Esophagus muscularis mucosa (tissue), 4 donors: ENCODE measurements at regions not wholly inside any gene's neighbourhood (a gene's known extent, or its start where the extent isn't known, plus 50 kb on each side); places are given as distances from the start of the nearest gene placed in this dataset.

Experiments
- DNase-seq: peaks from one replicate; pipeline ENCODE4 v3.0.0-alpha.2; 2017; ENCODE audit errors: extremely low spot score
- H3K27ac ChIP-seq, 4 donors: fragments of 200-600 bp; sonication (generic); replicated peaks in 1 of 4; 1 replicate in 3 of 4; 2 replicates in 1 of 4; pipeline ENCODE4 v1.5.1; 2016 to 2019; ENCODE audit warnings: mild to moderate bottlenecking in 1 of 4
- H3K27me3 ChIP-seq, 4 donors: fragments of 200-600 bp; sonication (generic); one replicate each; pipeline versions ENCODE4 v1.5.1 to v1.6.0; 2016 to 2019
- H3K36me3 ChIP-seq, 4 donors: fragments of 200-600 bp; sonication (generic); one replicate each; pipeline ENCODE4 v1.5.1; 2016 to 2019
- H3K4me1 ChIP-seq, 4 donors: fragments of 200-600 bp; sonication (generic); one replicate each; pipeline ENCODE4 v1.5.1; 2016 to 2019
- H3K4me3 ChIP-seq, 4 donors: fragments of 200-600 bp; sonication (generic); 1 replicate in 2 of 4; 2 replicates in 2 of 4; pipeline ENCODE4 v1.5.1; 2016 to 2019; ENCODE audit warnings: mild to moderate bottlenecking in 4 of 4, moderate library complexity in 1 of 4
- H3K9me3 ChIP-seq, 4 donors: fragments of 200-600 bp; sonication (generic); 1 replicate in 3 of 4; 2 replicates in 1 of 4; pipeline ENCODE4 v1.5.1; 2016 to 2019
- CTCF ChIP-seq, 3 experiments: fragments of 200-600 bp in 2 of 3; fragments of 450-650 bp in 1 of 3; sonication (generic) in 2 of 3; IDR thresholded peaks; one replicate each; pipeline ENCODE4 v1.5.1; 2017 to 2019; ENCODE audit warnings: antibody characterized with exemption in 3 of 3, mild to moderate bottlenecking in 2 of 3, moderate library complexity in 1 of 3
- EP300 ChIP-seq: sonication (generic); formaldehyde crosslinking; IDR thresholded peaks from one replicate; pipeline ENCODE4 v1.6.1; 2017; ENCODE audit warnings: antibody characterized with exemption
- POLR2A ChIP-seq: fragments of 450-650 bp; IDR thresholded peaks from one replicate; pipeline ENCODE4 v1.6.1; 2017; ENCODE audit warnings: antibody characterized with exemption, moderate library complexity, mild to moderate bottlenecking, low read depth
- POLR2AphosphoS5 ChIP-seq, 2 donors: sonication (generic); formaldehyde crosslinking; IDR thresholded peaks; one replicate each; pipeline ENCODE4 v1.6.1; 2017; ENCODE audit warnings: antibody characterized with exemption in 2 of 2
- WGBS: methylation state at CpG from one replicate; pipeline ENCODE4 v1.1.5; 2018; 5-methylcytosine and 5-hydroxymethylcytosine counted together
- intact Hi-C: fragments of 100-400 bp; cut with DNase I; formaldehyde crosslinking; loops from one replicate; pipeline ENCODE4 v1.15.1; 2023

GRCh38 chr11:12617632-12618031 is 56.6 kb upstream of the TEAD1 start:
- H3K27me3 ChIP-seq, result no peaks in the 10 kb centered on the region
- no peaks in the 10 kb centered on the region for H3K4me1 ChIP-seq
- TF ChIP-seq POLR2A, result no peak
- no peak for TF ChIP-seq EP300
- no peak for TF ChIP-seq CTCF (IDR thresholded peaks at IDR 0.05)
- TF ChIP-seq POLR2AphosphoS5 (IDR thresholded peaks at IDR 0.05), result no peak
- 91% methylated on average over 3 of the region's 3 CpGs for WGBS
- H3K9me3 ChIP-seq, result no peaks in the 10 kb centered on the region
- no peak overlapping the region for H3K27ac ChIP-seq
- H3K36me3 ChIP-seq, result no peaks in the 10 kb centered on the region
- H3K4me3 ChIP-seq, result no peak overlapping the region
- intact Hi-C loops, result no loop called here
- no peak for DNase-seq

GRCh38 chr11:12618743-12619540 is 55.3 kb upstream of the TEAD1 start:
- no peak for TF ChIP-seq POLR2A
- no peak for TF ChIP-seq EP300
- TF ChIP-seq CTCF (IDR thresholded peaks at IDR 0.05), result no peak
- no peak for TF ChIP-seq POLR2AphosphoS5 (IDR thresholded peaks at IDR 0.05)
- no peak for DNase-seq
- WGBS, result 100% methylated on average over 2 of the region's 2 CpGs
- Histone ChIP-seq H3K4me1 (no peaks in the 10 kb centered on the region), H3K27me3 (no peaks in the 10 kb centered on the region), H3K9me3 (peaks cover 0 to 5% (median 4%) of the 10 kb centered on the region in 4 donors), H3K36me3 (no peaks in the 10 kb centered on the region), H3K4me3 (no peak overlapping the region), H3K27ac (no peak overlapping the region)
- intact Hi-C loops, result no loop called here

GRCh38 chr11:12623869-12624268 is 50.4 kb upstream of the TEAD1 start:
- H3K4me3 ChIP-seq, result no peak overlapping the region
- intact Hi-C loops, result no loop called here
- no peaks in the 10 kb centered on the region for H3K36me3 ChIP-seq
- H3K27me3 ChIP-seq, result no peaks in the 10 kb centered on the region
- H3K27ac ChIP-seq, result no peak overlapping the region
- 53% methylated on average over 1 of the region's 1 CpG for WGBS
- TF ChIP-seq POLR2AphosphoS5 (IDR thresholded peaks at IDR 0.05), result no peak
- TF ChIP-seq POLR2A, result no peak
- H3K4me1 ChIP-seq, result no peaks in the 10 kb centered on the region
- DNase-seq, result no peak
- H3K9me3 ChIP-seq, result peaks cover 0 to 12% (median 8%) of the 10 kb centered on the region in 4 donors
